HG02840 (cell line): ENCODE measurements at regions not wholly inside any gene's neighbourhood (a gene's known extent, or its start where the extent isn't known, plus 50 kb on each side); places are given as distances from the start of the nearest gene placed in this dataset.
"Not testable (repeated sequence)": the region's sequence is repeated elsewhere in the genome, so short reads cannot be mapped to it uniquely, and the experiment has no call there.

Source experiments
- ATAC-seq: cut with Tn5 transposase; IDR thresholded peaks from one replicate; pipeline ENCODE4 v1.9.1; 2021; ENCODE audit warnings: mild to moderate bottlenecking, moderate library complexity, moderate number of reproducible peaks; ENCODE audit not compliant: unreplicated experiment, low FRiP score

- no peak for ATAC-seq
Measured at GRCh38 chr2:187081461-187081860, 232.5 kb upstream of the ZSWIM2 start.

GRCh38 chr2:187079901-187080300 is 230.9 kb upstream of the ZSWIM2 start:
- no peak for ATAC-seq

- ATAC-seq = no peak
Measured at GRCh38 chr2:187078297-187078696, 229.3 kb upstream of the ZSWIM2 start.

- no peak for ATAC-seq
Measured at GRCh38 chr2:187075671-187076070, 226.7 kb upstream of the ZSWIM2 start.

GRCh38 chr2:187075199-187075635 is 226.2 kb upstream of the ZSWIM2 start:
- no peak for ATAC-seq

GRCh38 chr2:187058198-187058597 is 209.2 kb upstream of the ZSWIM2 start:
- no peak for ATAC-seq

- ATAC-seq = no peak
Measured at GRCh38 chr2:187057466-187057865, 208.5 kb upstream of the ZSWIM2 start.

GRCh38 chr2:187056416-187057334 is 207.7 kb upstream of the ZSWIM2 start:
- ATAC-seq = no peak

- no peak for ATAC-seq
Measured at GRCh38 chr2:187055463-187055862, 206.5 kb upstream of the ZSWIM2 start.

GRCh38 chr2:187054501-187055319 is 205.7 kb upstream of the ZSWIM2 start:
- ATAC-seq = no peak

- ATAC-seq = peak; percentile 85
Measured at GRCh38 chr2:187051350-187051749, 202.4 kb upstream of the ZSWIM2 start.

- ATAC-seq = no peak
Measured at GRCh38 chr2:187050409-187050998, 201.5 kb upstream of the ZSWIM2 start.

GRCh38 chr2:187037310-187037709 is 188.3 kb upstream of the ZSWIM2 start:
- no peak for ATAC-seq

GRCh38 chr2:187034434-187034833 is 185.5 kb upstream of the ZSWIM2 start:
- no peak for ATAC-seq

- ATAC-seq = no peak
Measured at GRCh38 chr2:187024739-187025138, 175.8 kb upstream of the ZSWIM2 start.

GRCh38 chr2:187023996-187024395 is 175.0 kb upstream of the ZSWIM2 start:
- ATAC-seq = not testable (repeated sequence)

GRCh38 chr2:187017438-187017837 is 168.5 kb upstream of the ZSWIM2 start:
- no peak for ATAC-seq

GRCh38 chr2:187013058-187013457 is 164.1 kb upstream of the ZSWIM2 start:
- no peak for ATAC-seq

GRCh38 chr2:187011206-187011832 is 162.3 kb upstream of the ZSWIM2 start:
- ATAC-seq = no peak

- no peak for ATAC-seq
Measured at GRCh38 chr2:187009483-187010239, 160.7 kb upstream of the ZSWIM2 start.
